Osteocyte (in vitro differentiated cells): ENCODE measurements at regions not wholly inside any gene's neighbourhood (a gene's known extent, or its start where the extent isn't known, plus 50 kb on each side); places are given as distances from the start of the nearest gene placed in this dataset.

Source experiments
- DNase-seq: peaks from one replicate; pipeline ENCODE4 v3.0.0; 2021; ENCODE audit warnings: mixed read lengths; ENCODE audit not compliant: unreplicated experiment; ENCODE audit errors: extremely low spot score
- H3K27ac Mint-ChIP-seq: one replicate; pipeline ENCODE4 v1.8.0; 2021; ENCODE audit warnings: mild to moderate bottlenecking, mixed read lengths; ENCODE audit not compliant: unreplicated experiment
- H3K27me3 Mint-ChIP-seq: one replicate; pipeline ENCODE4 v1.8.0; 2021; ENCODE audit warnings: mixed read lengths; ENCODE audit not compliant: unreplicated experiment
- H3K36me3 Mint-ChIP-seq: one replicate; pipeline ENCODE4 v1.8.0; 2021; ENCODE audit warnings: mixed read lengths; ENCODE audit not compliant: unreplicated experiment
- H3K4me1 Mint-ChIP-seq: one replicate; pipeline ENCODE4 v1.8.0; 2021; ENCODE audit warnings: mixed read lengths; ENCODE audit not compliant: unreplicated experiment
- H3K4me3 Mint-ChIP-seq: one replicate; pipeline ENCODE4 v1.8.0; 2021; ENCODE audit warnings: mild to moderate bottlenecking, moderate library complexity, mixed read lengths; ENCODE audit not compliant: unreplicated experiment
- H3K9me3 Mint-ChIP-seq: one replicate; pipeline ENCODE4 v1.8.0; 2021; ENCODE audit warnings: mixed read lengths; ENCODE audit not compliant: unreplicated experiment
- TF ChIP-seq, protein P1 (sequence below): fragments of 200-600 bp; sonication (generic); IDR thresholded peaks from 2 replicates; pipeline ENCODE4 v1.5.0; 2021; ENCODE audit warnings: antibody characterized with exemption, mild to moderate bottlenecking, moderate library complexity

DNA sequence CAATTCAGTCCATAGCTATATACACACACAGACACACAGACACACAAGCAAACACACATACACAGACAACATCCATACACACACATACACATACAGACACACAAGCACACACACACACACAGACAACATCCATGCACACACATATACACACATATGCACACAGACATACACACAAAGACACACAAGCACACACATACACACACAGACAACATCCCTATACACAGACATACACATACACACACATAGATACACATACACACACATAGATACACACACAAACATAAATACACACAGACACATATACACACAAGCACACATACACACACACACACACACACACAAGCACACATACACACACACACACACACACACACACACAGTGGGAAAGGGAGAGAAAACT lies 254.8 kb downstream of the VRK1 start:
- Mint-ChIP-seq H3K27me3 (no peaks in the 10 kb centered on the region), H3K27ac (no peak overlapping the region), H3K36me3 (no peaks in the 10 kb centered on the region), H3K4me1 (no peaks in the 10 kb centered on the region), H3K4me3 (no peak overlapping the region), H3K9me3 (peaks cover 3% of the 10 kb centered on the region)
- TF ChIP-seq, protein P1, sequence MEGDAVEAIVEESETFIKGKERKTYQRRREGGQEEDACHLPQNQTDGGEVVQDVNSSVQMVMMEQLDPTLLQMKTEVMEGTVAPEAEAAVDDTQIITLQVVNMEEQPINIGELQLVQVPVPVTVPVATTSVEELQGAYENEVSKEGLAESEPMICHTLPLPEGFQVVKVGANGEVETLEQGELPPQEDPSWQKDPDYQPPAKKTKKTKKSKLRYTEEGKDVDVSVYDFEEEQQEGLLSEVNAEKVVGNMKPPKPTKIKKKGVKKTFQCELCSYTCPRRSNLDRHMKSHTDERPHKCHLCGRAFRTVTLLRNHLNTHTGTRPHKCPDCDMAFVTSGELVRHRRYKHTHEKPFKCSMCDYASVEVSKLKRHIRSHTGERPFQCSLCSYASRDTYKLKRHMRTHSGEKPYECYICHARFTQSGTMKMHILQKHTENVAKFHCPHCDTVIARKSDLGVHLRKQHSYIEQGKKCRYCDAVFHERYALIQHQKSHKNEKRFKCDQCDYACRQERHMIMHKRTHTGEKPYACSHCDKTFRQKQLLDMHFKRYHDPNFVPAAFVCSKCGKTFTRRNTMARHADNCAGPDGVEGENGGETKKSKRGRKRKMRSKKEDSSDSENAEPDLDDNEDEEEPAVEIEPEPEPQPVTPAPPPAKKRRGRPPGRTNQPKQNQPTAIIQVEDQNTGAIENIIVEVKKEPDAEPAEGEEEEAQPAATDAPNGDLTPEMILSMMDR: no peak
- no peak for DNase-seq

DNA sequence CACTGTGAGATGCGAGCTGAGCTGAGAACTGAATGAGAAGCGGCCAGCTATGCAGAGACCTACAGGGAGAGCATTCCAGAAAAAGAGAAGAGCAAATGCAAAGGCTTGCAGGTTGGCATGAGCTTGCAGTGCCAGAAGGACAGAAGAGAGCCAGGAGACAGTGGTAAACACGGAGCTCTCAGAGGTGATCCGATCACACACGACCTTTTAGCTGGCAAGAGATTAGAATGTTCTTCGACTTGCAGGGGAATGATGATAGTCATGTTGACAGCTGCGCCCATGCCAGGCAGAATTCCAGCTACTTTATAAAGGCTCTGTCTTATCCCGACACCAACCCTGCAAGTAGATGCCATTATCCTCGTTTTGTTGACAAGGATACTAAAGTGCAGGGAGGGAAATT lies 256.8 kb downstream of the VRK1 start:
- Mint-ChIP-seq H3K36me3 (no peaks in the 10 kb centered on the region), H3K27ac (no peak overlapping the region), H3K9me3 (peaks cover 11% of the 10 kb centered on the region), H3K4me3 (no peak overlapping the region), H3K4me1 (no peaks in the 10 kb centered on the region), H3K27me3 (no peaks in the 10 kb centered on the region)
- no peak for DNase-seq
- TF ChIP-seq, protein P1: no peak

DNA sequence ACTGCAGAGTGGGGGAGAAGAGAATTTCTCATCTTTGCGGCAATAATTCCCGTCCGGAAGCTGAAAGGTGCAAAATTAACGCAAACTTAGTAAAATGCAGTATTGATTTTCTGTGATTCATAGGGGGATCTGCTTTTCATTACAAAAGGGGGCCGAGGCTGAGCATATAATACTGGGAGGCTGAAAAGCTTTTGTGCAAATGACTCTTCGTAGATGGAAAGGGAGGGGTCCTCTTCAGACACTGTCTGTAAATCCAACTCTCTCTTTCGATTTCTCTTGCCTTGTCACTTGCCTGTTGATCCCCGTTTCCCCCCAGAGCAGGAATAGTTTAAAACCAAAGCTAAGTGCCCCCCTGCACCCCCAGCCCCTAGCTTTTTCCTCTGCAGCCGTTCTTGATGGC lies 258.2 kb downstream of the VRK1 start:
- no peaks in the 10 kb centered on the region for H3K36me3 Mint-ChIP-seq
- no peak overlapping the region for H3K4me3 Mint-ChIP-seq
- no peak overlapping the region for H3K27ac Mint-ChIP-seq
- no peaks in the 10 kb centered on the region for H3K4me1 Mint-ChIP-seq
- TF ChIP-seq, protein P1: no peak
- DNase-seq: no peak
- peaks cover 11% of the 10 kb centered on the region for H3K9me3 Mint-ChIP-seq
- H3K27me3 Mint-ChIP-seq: no peaks in the 10 kb centered on the region

DNA sequence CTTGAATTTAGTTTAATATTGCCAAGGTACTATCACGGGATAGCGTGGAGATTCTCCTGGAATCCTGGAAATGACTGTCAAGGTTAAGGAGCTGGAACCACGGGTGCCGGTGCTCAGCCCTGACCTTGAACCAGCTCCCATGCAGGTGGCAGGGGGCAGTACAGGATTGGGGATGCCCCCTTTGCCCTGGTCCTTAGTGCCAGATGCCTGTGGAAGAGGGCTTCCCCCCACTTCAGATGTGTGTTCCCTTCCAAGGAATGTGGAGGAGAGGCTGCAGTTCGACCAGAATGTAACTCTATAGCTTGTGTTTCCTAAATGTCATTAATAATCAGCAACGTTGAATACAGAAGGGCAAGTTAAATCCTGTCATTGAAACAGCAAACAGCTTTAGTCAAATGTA lies 258.9 kb downstream of the VRK1 start:
- Mint-ChIP-seq H3K27ac (no peak overlapping the region), H3K36me3 (no peaks in the 10 kb centered on the region), H3K4me1 (no peaks in the 10 kb centered on the region), H3K9me3 (peaks cover 11% of the 10 kb centered on the region), H3K27me3 (no peaks in the 10 kb centered on the region), H3K4me3 (no peak overlapping the region)
- TF ChIP-seq, protein P1: no peak
- DNase-seq: no peak

DNA sequence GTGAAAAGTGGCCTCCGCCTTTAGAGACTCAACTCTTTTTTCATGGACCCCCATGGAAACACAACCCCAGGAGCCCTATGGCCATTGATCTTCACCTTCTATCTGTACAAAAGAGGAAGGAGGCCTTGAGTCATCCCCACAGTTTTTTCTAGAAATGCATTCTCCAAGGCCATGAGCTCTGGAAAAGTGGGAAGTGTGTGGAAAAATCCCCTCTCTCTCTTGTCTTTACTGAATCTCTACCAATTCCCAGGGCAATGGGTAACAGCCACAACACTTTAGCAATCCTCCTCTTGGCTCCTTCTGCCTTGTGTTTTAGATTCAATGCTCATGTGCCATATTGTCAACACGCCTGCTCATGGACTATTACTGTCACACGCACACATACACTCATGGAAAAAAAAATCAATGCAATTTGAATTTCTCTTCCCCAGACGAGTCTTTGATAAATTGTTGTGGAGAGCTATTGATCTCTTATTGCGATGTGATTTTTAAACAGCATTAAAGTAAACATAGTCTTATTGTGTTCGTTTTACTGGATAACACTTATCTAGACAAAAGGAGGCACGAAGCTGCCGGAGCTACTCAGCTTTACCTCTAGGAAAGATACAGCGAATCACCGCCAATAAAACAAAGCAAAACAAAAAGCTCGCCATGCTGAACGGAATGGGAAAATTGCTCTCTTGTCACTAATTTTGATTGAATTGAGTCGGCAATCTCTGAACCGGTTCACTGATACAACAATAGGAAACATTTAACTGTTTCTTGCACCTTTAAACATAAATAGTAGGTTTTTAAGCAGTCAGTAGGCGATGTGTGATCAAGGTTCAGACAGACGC lies 260.3 kb downstream of the VRK1 start:
- TF ChIP-seq, protein P1: no peak
- H3K36me3 Mint-ChIP-seq: no peaks in the 10 kb centered on the region
- no peak for DNase-seq
- no peaks in the 10 kb centered on the region for H3K4me1 Mint-ChIP-seq
- no peak overlapping the region for H3K4me3 Mint-ChIP-seq
- no peaks in the 10 kb centered on the region for H3K27me3 Mint-ChIP-seq
- H3K9me3 Mint-ChIP-seq: peaks cover 19% of the 10 kb centered on the region
- no peak overlapping the region for H3K27ac Mint-ChIP-seq
